Retinal pigment epithelial cell (primary cell): ENCODE measurements at regions not wholly inside any gene's neighbourhood (a gene's known extent, or its start where the extent isn't known, plus 50 kb on each side); places are given as distances from the start of the nearest gene placed in this dataset.

Experiments used
- DNase-seq: peaks from one replicate; pipeline ENCODE4 v3.0.0-alpha.2; 2010; ENCODE audit warnings: low read depth
- H3K4me3 ChIP-seq: 2 replicates; pipeline ENCODE4 v1.5.1; 2011; ENCODE audit warnings: mild to moderate bottlenecking, low read length, control low read depth, moderate library complexity
- CTCF ChIP-seq: conservative IDR thresholded peaks from 2 replicates; pipeline ENCODE4 v1.5.1; 2011; ENCODE audit warnings: low read depth, low read length, control low read depth, inconsistent platforms

- H3K4me3 ChIP-seq: no peak overlapping the region
- no peak for DNase-seq
- TF ChIP-seq CTCF: no peak
Observed at GRCh38 chr14:94701861-94702370, 68.0 kb downstream of the GSC start.

DNA sequence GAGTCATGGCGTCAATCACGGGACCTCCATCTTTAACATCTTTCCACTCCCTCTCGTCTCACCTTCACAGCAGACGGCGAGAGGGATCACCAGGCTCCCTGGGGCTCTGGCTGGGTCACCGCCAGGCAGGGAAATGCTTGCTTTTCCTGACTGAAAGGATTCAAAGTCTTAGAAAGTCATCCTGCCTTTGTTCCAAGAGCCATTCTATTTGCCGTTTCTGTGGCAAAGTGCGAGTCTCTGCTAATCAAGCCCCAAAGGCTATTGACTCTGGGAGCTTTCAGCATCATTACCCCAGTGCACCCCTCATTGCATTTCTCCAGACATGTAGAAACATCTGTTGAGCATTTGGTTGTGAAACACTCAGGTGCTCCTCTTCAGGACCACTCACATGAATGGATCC lies 69.6 kb downstream of the GSC start:
- TF ChIP-seq CTCF: no peak
- no peak overlapping the region for H3K4me3 ChIP-seq
- DNase-seq: no peak

- no peak overlapping the region for H3K4me3 ChIP-seq
- no peak for TF ChIP-seq CTCF
- DNase-seq: no peak
Observed at GRCh38 chr14:94699831-94700230, 70.1 kb downstream of the GSC start.

DNA sequence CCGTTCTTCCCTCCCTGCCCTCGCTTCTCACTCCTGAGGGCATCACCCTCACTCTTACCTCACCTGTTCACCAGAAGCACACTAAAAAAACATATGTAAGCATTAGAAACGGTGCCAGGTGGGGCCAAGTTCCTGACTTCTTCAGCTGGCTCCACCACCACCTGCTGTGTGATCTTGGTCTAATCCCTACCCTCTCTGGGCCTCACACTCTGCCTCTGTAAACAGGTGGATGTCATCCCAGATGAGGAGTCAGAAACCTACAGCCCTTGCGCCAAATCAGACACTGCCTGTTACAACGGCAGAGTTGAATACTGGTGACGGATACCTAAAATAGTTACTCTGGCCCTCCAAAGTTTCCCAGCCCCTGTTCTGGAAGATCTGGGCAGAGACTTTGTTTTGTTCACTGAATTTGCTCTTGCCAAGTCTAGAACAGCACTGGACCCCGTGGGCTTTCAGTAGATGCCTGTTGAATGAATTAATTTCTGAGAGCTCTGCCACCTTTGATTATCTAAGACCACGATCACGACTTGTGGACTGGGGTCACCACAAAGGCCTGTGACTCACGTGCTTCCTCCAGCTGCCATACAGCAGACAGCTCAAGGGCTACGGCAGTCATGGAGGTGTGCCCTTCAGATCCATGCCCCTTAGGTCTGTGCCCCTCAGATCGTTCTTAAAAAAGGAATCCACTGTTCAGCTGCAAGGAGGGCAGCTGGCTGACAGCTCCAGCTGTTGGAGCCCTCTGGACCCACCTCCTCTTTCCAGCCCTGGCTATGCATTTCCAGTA lies 71.9 kb downstream of the GSC start:
- DNase-seq: no peak
- no peak for TF ChIP-seq CTCF

GRCh38 chr14:94696518-94696917 lies 73.4 kb downstream of the GSC start:
- DNase-seq: no peak
- H3K4me3 ChIP-seq: no peak overlapping the region
- TF ChIP-seq CTCF: no peak

More for the DNA sequence above, 71.9 kb downstream of the GSC start:
- H3K4me3 ChIP-seq: no peak overlapping the region

DNA sequence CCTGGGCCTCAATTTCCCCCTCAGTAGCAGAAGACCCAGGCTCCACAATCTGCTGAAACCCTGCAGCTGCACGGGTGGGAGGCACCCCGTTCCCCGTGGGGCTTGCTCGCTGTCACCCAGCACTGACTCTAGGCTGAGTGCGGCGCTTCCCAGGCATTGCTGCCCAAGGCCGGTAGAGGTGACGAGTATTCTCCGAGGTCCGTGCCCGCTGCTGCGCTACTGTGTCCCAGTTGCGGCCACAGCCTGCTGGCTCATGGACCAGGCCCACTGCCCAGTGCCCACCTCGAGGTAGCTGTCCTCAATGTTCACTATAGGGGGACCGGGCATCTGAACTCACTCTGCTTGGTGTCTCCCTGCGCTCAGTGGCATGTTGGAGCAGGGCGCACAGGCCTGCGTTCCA lies 74.7 kb downstream of the GSC start:
- DNase-seq: no peak
- no peak overlapping the region for H3K4me3 ChIP-seq
- no peak for TF ChIP-seq CTCF

GRCh38 chr14:94691660-94692034 lies 78.3 kb downstream of the GSC start:
- DNase-seq: no peak
- no peak overlapping the region for H3K4me3 ChIP-seq
- TF ChIP-seq CTCF: no peak
